HG03442 (cell line): ENCODE measurements at regions not wholly inside any gene's neighbourhood (a gene's known extent, or its start where the extent isn't known, plus 50 kb on each side); places are given as distances from the start of the nearest gene placed in this dataset.

Experiments used
- ATAC-seq: cut with Tn5 transposase; IDR thresholded peaks from one replicate; pipeline ENCODE4 v1.9.1; 2021; ENCODE audit warnings: mild to moderate bottlenecking, moderate library complexity; ENCODE audit not compliant: unreplicated experiment

GRCh38 chr5:3201941-3202340, 393.7 kb upstream of the IRX1 start:
- ATAC-seq, result no peak

DNA sequence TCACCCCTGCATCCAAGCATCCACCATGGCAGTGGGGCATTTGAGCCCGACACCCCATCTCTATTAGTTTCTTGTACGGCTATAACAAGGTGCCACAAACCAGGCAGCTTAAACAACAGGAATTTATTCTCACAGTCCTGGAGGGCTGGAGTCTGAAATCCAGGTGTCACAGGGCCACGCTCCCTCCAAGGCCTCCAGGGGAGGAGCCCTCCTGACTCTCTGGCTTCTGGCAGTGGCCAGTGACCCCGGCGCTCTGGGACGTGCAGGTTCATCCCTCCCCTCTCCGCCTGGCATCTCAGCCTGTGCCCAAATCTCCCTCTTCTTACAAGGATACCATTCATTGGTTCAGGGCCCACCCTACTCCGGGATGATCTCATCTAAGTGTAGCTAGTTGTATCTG, 394.5 kb upstream of the IRX1 start:
- no peak for ATAC-seq

GRCh38 chr5:3199962-3200755, 395.5 kb upstream of the IRX1 start:
- no peak for ATAC-seq

GRCh38 chr5:3198074-3198449, 397.6 kb upstream of the IRX1 start:
- no peak for ATAC-seq

DNA sequence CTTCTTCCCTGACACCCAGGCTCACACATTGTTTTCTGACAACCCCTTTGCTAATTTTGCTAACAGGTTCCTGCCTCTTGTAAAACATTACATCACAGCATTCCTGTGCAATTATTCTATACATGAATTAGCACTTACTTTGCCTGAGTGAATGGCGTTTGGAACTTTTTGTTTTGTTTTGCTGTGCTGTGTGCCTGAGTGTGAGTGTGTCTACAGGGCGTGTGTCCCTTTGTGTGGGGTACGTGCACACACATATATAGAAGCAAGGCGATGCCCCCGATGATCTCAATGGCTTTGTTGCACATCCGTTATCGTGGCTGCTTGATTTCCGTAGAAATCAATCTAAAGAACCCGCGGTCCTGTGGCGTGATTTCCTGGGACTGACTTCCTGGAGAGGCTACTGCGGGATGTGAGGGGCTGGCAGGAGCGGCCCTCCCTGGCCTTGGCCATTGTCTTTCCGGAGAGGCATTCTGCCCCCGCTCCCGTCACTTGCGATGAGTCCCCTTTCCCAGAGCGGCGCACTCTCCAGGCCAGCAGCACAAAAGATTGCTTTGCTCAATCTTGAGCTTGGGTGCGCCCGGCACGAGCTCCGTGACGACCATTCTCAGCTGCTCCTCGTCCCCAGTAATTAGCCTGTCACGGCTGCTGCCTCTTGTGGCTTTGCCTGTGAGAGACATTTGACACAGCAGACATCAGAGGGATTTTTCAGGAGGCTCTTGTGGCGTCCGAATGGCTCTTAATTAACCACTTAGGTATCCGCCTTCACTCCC, 398.1 kb upstream of the IRX1 start:
- no peak for ATAC-seq

GRCh38 chr5:3195994-3196393, 399.6 kb upstream of the IRX1 start:
- ATAC-seq, result no peak

DNA sequence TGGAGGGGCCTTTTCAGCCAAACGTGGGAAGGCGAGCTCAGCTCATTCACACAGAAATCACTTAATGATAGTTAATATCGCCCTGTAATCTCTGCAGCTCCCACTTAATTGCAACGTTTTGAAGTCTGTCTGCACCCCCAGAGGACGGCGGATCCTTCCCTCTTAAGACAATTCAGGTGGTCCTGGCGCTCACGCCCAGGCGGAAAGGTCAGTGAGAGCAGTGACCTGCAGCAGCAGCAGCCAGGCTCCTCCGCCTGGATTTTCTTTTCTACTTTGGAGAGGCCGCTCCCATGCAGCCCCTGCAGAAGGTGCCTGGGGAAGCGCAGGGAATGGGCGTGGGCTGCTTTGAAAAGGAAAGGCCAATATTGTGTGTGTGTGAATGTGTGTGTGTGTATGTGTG, 400.9 kb upstream of the IRX1 start:
- no peak for ATAC-seq

DNA sequence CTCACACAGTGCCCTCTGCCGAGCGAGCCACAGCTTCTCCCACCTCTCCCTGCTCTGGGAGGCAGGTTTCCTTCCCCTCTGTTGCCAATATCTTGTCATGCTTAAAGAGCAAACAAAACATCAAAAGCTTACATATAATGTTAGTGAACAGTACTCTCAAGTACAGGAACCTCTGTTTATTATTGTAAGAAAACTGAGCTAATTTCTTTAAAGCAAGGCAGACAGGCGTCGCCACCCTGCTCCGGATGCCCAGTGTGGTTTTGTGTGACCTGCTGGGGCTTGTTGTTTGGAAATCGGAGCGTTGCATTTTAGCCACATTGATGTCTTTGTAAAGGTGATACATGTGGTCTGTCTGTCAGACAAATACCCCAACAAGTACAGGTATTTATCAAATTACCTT, 401.4 kb upstream of the IRX1 start:
- no peak for ATAC-seq

- ATAC-seq, result no peak
Measured at GRCh38 chr5:3191585-3191984, 404.0 kb upstream of the IRX1 start.

GRCh38 chr5:3190930-3191329, 404.7 kb upstream of the IRX1 start:
- ATAC-seq, result no peak

GRCh38 chr5:3190433-3190832, 405.2 kb upstream of the IRX1 start:
- ATAC-seq, result no peak

- no peak for ATAC-seq
Measured at GRCh38 chr5:3187771-3188425, 407.7 kb upstream of the IRX1 start.

GRCh38 chr5:3186736-3187405, 408.8 kb upstream of the IRX1 start:
- no peak for ATAC-seq

DNA sequence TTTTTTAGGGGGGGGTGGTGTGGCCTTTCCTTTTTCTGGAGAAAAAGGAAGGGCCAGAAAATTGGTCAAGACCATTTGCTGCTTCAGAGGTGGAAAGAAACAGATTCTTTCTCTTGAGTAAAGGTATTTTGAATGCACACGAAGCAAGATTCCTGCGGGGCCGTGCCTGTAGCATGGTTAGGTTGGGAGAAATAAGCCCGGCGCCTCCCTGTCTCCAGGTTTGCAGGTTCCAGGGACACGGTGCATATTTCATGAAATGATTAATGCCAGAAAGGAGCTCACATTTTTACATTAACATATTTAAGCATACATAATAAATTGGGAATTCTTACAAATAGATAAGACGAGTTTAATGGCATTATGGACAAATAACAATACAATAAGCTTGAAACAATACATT, 409.5 kb upstream of the IRX1 start:
- no peak for ATAC-seq

DNA sequence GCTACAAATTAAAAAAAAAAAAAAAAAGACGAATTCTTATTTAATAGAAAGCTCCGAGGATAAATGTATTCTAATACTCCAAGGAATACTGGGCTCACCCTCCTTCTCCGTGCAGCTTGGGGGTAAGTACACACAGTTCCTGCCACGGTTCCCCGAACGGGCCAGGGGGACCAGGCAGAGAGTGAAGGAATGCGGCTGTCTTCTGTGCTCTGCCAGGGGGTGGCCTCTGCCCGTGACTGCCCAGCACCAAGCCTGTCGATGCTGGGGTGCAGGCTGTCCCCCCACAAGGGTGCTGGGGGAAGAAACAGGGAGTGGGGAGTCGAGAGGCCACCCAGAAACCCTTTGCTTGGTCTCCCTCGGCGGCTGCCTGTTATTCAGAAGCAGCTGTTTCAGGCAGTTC, 410.1 kb upstream of the IRX1 start:
- ATAC-seq, result no peak

- no peak for ATAC-seq
Measured at GRCh38 chr5:3182133-3182876, 413.3 kb upstream of the IRX1 start.

- ATAC-seq, result no peak
Measured at GRCh38 chr5:3181671-3182070, 414.0 kb upstream of the IRX1 start.

GRCh38 chr5:3180636-3181035, 415.0 kb upstream of the IRX1 start:
- ATAC-seq, result no peak

DNA sequence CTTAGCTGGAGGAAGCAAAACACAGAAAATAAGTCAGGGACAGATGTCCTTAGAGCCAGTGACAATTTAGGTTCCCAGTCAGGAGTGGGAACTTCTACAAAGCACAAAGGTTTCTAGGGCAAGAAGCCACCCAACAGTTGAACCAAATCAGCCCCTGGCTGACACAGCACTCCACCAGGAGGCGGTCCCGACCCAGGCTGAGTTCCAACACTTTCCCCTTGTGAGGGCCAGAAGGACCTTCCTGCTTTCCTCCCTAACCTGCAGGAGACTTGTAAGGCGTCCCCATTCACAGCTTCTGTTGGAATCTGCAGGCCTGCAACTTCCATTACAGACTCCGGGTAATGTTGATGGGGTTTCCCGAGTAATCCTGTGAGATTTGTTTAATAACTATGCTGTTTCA, 416.4 kb upstream of the IRX1 start:
- ATAC-seq, result no peak

DNA sequence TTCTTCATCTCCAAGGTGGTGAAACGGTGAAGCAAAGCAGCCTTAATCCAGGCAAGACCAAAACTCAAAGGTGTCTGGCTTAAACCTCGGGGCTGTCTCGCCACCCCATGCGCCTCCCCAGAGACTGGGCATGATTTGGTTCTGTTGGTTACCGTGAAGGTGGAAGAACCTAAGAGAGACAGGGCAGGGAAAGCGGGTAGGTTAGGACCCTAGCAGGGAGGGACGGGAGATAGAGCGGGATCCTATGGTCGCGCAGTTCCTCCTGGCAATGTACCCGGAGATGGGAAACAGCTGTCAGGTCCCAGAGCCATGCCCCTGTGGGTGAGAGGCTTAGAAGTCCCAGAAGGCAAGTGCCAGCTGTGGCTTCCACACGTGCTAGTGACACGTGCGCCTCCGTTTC, 418.3 kb upstream of the IRX1 start:
- ATAC-seq, result no peak

DNA sequence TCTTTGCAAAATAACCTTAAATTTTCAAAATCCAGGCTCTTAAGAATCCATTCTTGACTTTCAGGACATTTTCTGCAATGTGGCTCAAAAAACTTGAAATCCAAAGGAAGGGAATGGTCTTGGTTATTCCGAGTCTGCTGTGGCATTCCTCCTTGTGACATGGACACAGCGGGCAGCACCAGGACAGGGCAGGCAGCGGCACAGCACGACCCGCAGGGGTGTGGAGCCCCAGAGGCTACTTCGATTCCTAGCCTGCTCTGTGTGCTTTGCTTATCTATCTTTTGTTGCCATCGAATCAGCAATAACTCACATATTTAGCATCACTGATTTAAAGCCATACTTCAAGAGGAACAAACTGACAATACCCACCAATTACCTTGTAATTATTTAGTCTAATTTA, 420.2 kb upstream of the IRX1 start:
- ATAC-seq, result no peak
